Fibroblast of lung (primary cell): ENCODE measurements at regions not wholly inside any gene's neighbourhood (a gene's known extent, or its start where the extent isn't known, plus 50 kb on each side); places are given as distances from the start of the nearest gene placed in this dataset.

Source experiments
- CTCF ChIP-seq, 2 donors: IDR thresholded peaks in 1 of 2; conservative IDR thresholded peaks in 1 of 2; 1 replicate in 1 of 2; 2 replicates in 1 of 2; pipeline ENCODE4 v1.5.1; 2011 to 2012; ENCODE audit warnings: low read length in 2 of 2, control low read depth in 1 of 2, inconsistent platforms in 1 of 2, low read depth in 1 of 2, mild to moderate bottlenecking in 1 of 2
- EZH2 ChIP-seq: IDR thresholded peaks from 2 replicates; pipeline ENCODE4 v1.5.1; 2012; ENCODE audit warnings: low read length, control low read depth, mild to moderate bottlenecking; ENCODE audit errors: missing control alignments

GRCh38 chr6:15715851-15716250, 53.0 kb upstream of the DTNBP1 start:
- TF ChIP-seq CTCF (conservative IDR thresholded peaks at IDR 0.05 in 1 of 2, IDR thresholded peaks at IDR 0.05 in 1 of 2; ENCODE audit: low read depth in 1 of 2, low read length in 2 of 2) (no peak), EZH2 (no peak)
